NCI-H526 (cell line): ENCODE measurements at regions not wholly inside any gene's neighbourhood (a gene's known extent, or its start where the extent isn't known, plus 50 kb on each side); places are given as distances from the start of the nearest gene placed in this dataset.

Experiments used
- DNase-seq, 2 experiments: peaks; one replicate each; lab custom pipeline; 2025; lab: John Stamatoyannopoulos, UW

- no peak for DNase-seq
Observed at GRCh38 chr12:40557980-40558379, 134.3 kb upstream of the CNTN1 start.

- no peak for DNase-seq
Observed at GRCh38 chr12:40559865-40560264, 132.4 kb upstream of the CNTN1 start.

GRCh38 chr12:40560848-40561247 is 131.4 kb upstream of the CNTN1 start:
- no peak for DNase-seq

GRCh38 chr12:40561395-40561966 is 130.8 kb upstream of the CNTN1 start:
- DNase-seq: no peak

GRCh38 chr12:40565029-40565633 is 127.1 kb upstream of the CNTN1 start:
- DNase-seq: no peak

- no peak for DNase-seq
Observed at GRCh38 chr12:40566271-40566670, 126.0 kb upstream of the CNTN1 start.

GRCh38 chr12:40569626-40570179 is 122.5 kb upstream of the CNTN1 start:
- no peak for DNase-seq

- no peak for DNase-seq
Observed at GRCh38 chr12:40573024-40573423, 119.2 kb upstream of the CNTN1 start.

GRCh38 chr12:40575987-40576386 is 116.3 kb upstream of the CNTN1 start:
- no peak for DNase-seq

GRCh38 chr12:40577834-40578233 is 114.4 kb upstream of the CNTN1 start:
- no peak for DNase-seq

GRCh38 chr12:40579687-40580086 is 112.6 kb upstream of the CNTN1 start:
- DNase-seq: no peak

GRCh38 chr12:40580346-40580745 is 111.9 kb upstream of the CNTN1 start:
- DNase-seq: no peak

GRCh38 chr12:40581889-40582288 is 110.3 kb upstream of the CNTN1 start:
- no peak for DNase-seq

GRCh38 chr12:40583743-40584142 is 108.5 kb upstream of the CNTN1 start:
- DNase-seq: no peak

- no peak for DNase-seq
Observed at GRCh38 chr12:40584763-40585162, 107.5 kb upstream of the CNTN1 start.

- DNase-seq: no peak
Observed at GRCh38 chr12:40586823-40587222, 105.4 kb upstream of the CNTN1 start.

- peak in 1 of 2 experiments; percentile 7 for DNase-seq
Observed at GRCh38 chr12:40587421-40587820, 104.8 kb upstream of the CNTN1 start.

- no peak for DNase-seq
Observed at GRCh38 chr12:40587970-40588369, 104.3 kb upstream of the CNTN1 start.

- no peak for DNase-seq
Observed at GRCh38 chr12:40597133-40597532, 95.1 kb upstream of the CNTN1 start.

- no peak for DNase-seq
Observed at GRCh38 chr12:40598073-40598472, 94.2 kb upstream of the CNTN1 start.

GRCh38 chr12:40602562-40602961 is 89.7 kb upstream of the CNTN1 start:
- no peak for DNase-seq

- DNase-seq: no peak
Observed at GRCh38 chr12:40614923-40615322, 77.3 kb upstream of the CNTN1 start.

GRCh38 chr12:40615590-40615989 is 76.6 kb upstream of the CNTN1 start:
- DNase-seq: no peak

- DNase-seq: no peak
Observed at GRCh38 chr12:40616383-40616915, 75.8 kb upstream of the CNTN1 start.
